ENCODE measurements at regions not wholly inside any gene's neighbourhood (a gene's known extent, or its start where the extent isn't known, plus 50 kb on each side); places are given as distances from the start of the nearest gene placed in this dataset.

- Histone ChIP-seq H3K56ac (ENCODE audit: extremely low read depth, insufficient read depth, low read length) (no peak overlapping the region), H3K79me1 (ENCODE audit: low read depth in 1 of 2, low read length in 2 of 2) (no peaks in the 10 kb centered on the region), H4K8ac (ENCODE audit: low read depth in 2 of 2, low read length in 2 of 2) (no peak overlapping the region), H3K36me3 (ENCODE audit: control insufficient read depth, insufficient read depth, low read length) (no peaks in the 10 kb centered on the region), H2AK9ac (replicated peaks; ENCODE audit: low read depth, low read length, poor library complexity) (no peak overlapping the region), H3K27me3 (ENCODE audit: control insufficient read depth, insufficient read depth, low read length) (no peaks in the 10 kb centered on the region; the same call in 1 of the 2 replicates), H3K4me1 (ENCODE audit: control insufficient read depth, insufficient read depth, low read length) (no peaks in the 10 kb centered on the region), H2BK5ac (ENCODE audit: low read depth, low read length, poor library complexity, severe bottlenecking) (no peak overlapping the region), H4K20me1 (ENCODE audit: insufficient read depth, low read length) (no peaks in the 10 kb centered on the region), H2BK15ac (ENCODE audit: low read depth, low read length) (no peak overlapping the region), H3K4ac (ENCODE audit: low read depth, low read length) (no peak overlapping the region), H3K27ac (ENCODE audit: insufficient read depth, low read length) (no peak overlapping the region), H3K4me3 (ENCODE audit: insufficient read depth, low read depth, low read length) (no peak overlapping the region), H4K91ac (ENCODE audit: insufficient read depth, low read depth, low read length) (no peak overlapping the region), H3K4me2 (ENCODE audit: low read depth, low read length) (no peak overlapping the region), H2AK5ac (ENCODE audit: low read depth, low read length) (no peak overlapping the region), H3K9me1 (ENCODE audit: insufficient read depth, low read length) (no peaks in the 10 kb centered on the region), H3K9me3 (ENCODE audit: control insufficient read depth, insufficient read depth, low read length) (no peaks in the 10 kb centered on the region), H2AFZ (replicated peaks; ENCODE audit: low read length, poor library complexity) (no peak overlapping the region), H3K18ac (ENCODE audit: low read depth, low read length) (no peak overlapping the region), H3K23ac (ENCODE audit: low read depth, low read length) (no peak overlapping the region), H3K9ac (ENCODE audit: low read depth, low read length) (no peak overlapping the region), H4K5ac (ENCODE audit: low read depth, low read length) (no peak overlapping the region), H3K14ac (replicated peaks; ENCODE audit: low read depth, low read length) (no peak overlapping the region), H2BK20ac (ENCODE audit: low read depth, low read length) (no peak overlapping the region), H2BK120ac (ENCODE audit: low read depth, low read length) (no peak overlapping the region)
- ATAC-seq (ENCODE audit: low read depth), result no peak
- DNase-seq, result no peak
- BruUV-seq (replicated peaks), result no TSS peak
- dilution Hi-C loops (cut with HindIII; ENCODE audit: low sequenced_read_pairs, unreplicated experiment) (no loop called here), intact Hi-C loops (cut with micrococcal nuclease) (no loop called here), in situ Hi-C loops (cut with MboI; ENCODE audit: low sequenced_read_pairs) (no loop called here)
- TF ChIP-seq USF2 (IDR thresholded peaks at IDR 0.05; ENCODE audit: low read depth, low read length), result no peak
- TF ChIP-seq RCOR1 (IDR thresholded peaks at IDR 0.05; ENCODE audit: insufficient replicate concordance, low read length), result no peak
- no peak for TF ChIP-seq RAD21 (IDR thresholded peaks at IDR 0.05; ENCODE audit: low read length)
- TF ChIP-seq MAFK (IDR thresholded peaks at IDR 0.05; ENCODE audit: low read depth, low read length), result no peak
- TF ChIP-seq ELK1 (IDR thresholded peaks at IDR 0.05; ENCODE audit: borderline replicate concordance, low read depth, low read length), result no peak
- TF ChIP-seq NFE2L2 (IDR thresholded peaks at IDR 0.05; ENCODE audit: low read depth, low read length), result no peak
- no peak for TF ChIP-seq MXI1 (IDR thresholded peaks at IDR 0.05; ENCODE audit: borderline replicate concordance, low read depth, low read length)
- TF ChIP-seq POLR2A (IDR thresholded peaks at IDR 0.05; ENCODE audit: low read depth, low read length), result no peak
- no peak for TF ChIP-seq MAZ (IDR thresholded peaks at IDR 0.05; ENCODE audit: borderline replicate concordance, low read depth, low read length)
- no peak for TF ChIP-seq FOS (IDR thresholded peaks at IDR 0.05; ENCODE audit: low read depth, low read length)
- TF ChIP-seq CHD1 (IDR thresholded peaks at IDR 0.05; ENCODE audit: low read depth, low read length), result no peak
- no peak for TF ChIP-seq CTCF (conservative IDR thresholded peaks at IDR 0.05; ENCODE audit: low read depth, low read length)
- TF ChIP-seq SMC3 (IDR thresholded peaks at IDR 0.05; ENCODE audit: low read depth, low read length), result no peak
- no CpG with 5 or more reads among the region's 2 CpGs for WGBS, 2 experiments (ENCODE audit: extremely low coverage in 2 of 2, insufficient read length in 1 of 2)
- ChIA-PET POLR2A (ENCODE audit: unreplicated experiment) (no interaction called here), CTCF (no interaction called here)
These were observed 80.5 kb upstream of the DYRK2 start for GRCh38 chr12:67568055-67568454.
